Panc1 (cell line): ENCODE measurements at regions not wholly inside any gene's neighbourhood (a gene's known extent, or its start where the extent isn't known, plus 50 kb on each side); places are given as distances from the start of the nearest gene placed in this dataset.

Source experiments
- ATAC-seq: fragments of 200-7000 bp; cut with Tn5 transposase; 2 replicates; pipeline ENCODE4 v1.9.1; 2020; ENCODE audit warnings: mild to moderate bottlenecking, moderate library complexity
- BruUV-seq: library from RNA; stranded (reverse); fragments of 400-500 nt; replicated peaks from 2 replicates; lab custom pipeline; 2021; lab: Mats Ljungman, UMichigan
- CTCF ChIA-PET: fragments of 300-600 bp; sonication (Branson Sonifier 250); formaldehyde crosslinking; loops from one replicate; lab custom pipeline; 2022; ENCODE audit warnings: antibody characterized with exemption; lab: Charles Lee
- POLR2A ChIA-PET: fragments of 300-600 bp; sonication (Branson Sonifier 250); formaldehyde crosslinking; loops from one replicate; lab custom pipeline; 2022; ENCODE audit warnings: antibody characterized with exemption; lab: Charles Lee
- DNase-seq: peaks from one replicate; pipeline ENCODE4 v3.0.0-alpha.2; 2010; ENCODE audit warnings: low read depth, low spot score
- H3K27ac ChIP-seq: 2 replicates; pipeline ENCODE4 v1.5.1; 2011; ENCODE audit warnings: mild to moderate bottlenecking, low read length, inconsistent platforms
- H3K27me3 ChIP-seq: fragments of 200-500 bp; sonication (Bioruptor generic); 2 replicates; pipeline ENCODE4 v1.6.0; 2014; ENCODE audit warnings: low read length, inconsistent platforms; ENCODE audit not compliant: control insufficient read depth, insufficient read depth
- H3K36me3 ChIP-seq: fragments of 200-500 bp; sonication (Bioruptor generic); 2 replicates; pipeline ENCODE4 v1.5.1; 2014; ENCODE audit warnings: inconsistent platforms, mild to moderate bottlenecking, low read length, moderate library complexity; ENCODE audit not compliant: control insufficient read depth, insufficient read depth
- H3K4me1 ChIP-seq: 2 replicates; pipeline ENCODE4 v1.5.1; 2011; ENCODE audit warnings: inconsistent platforms, mild to moderate bottlenecking, low read length, moderate library complexity; ENCODE audit not compliant: control insufficient read depth, insufficient read depth
- H3K4me3 ChIP-seq, 2 experiments: 2 replicates each; pipeline ENCODE4 v1.5.1; 2011 to 2012; ENCODE audit warnings: low read depth in 2 of 2, low read length in 2 of 2, mild to moderate bottlenecking in 2 of 2, inconsistent platforms in 1 of 2, moderate library complexity in 1 of 2
- H3K9me3 ChIP-seq: fragments of 200-500 bp; sonication (Bioruptor generic); 2 replicates; pipeline ENCODE4 v1.5.1; 2014; ENCODE audit warnings: low read depth, mild to moderate bottlenecking, inconsistent platforms, low read length, moderate library complexity; ENCODE audit not compliant: control insufficient read depth, insufficient read depth
- POLR2AphosphoS5 ChIP-seq: IDR thresholded peaks from 2 replicates; pipeline ENCODE4 v1.6.1; 2012; ENCODE audit warnings: mild to moderate bottlenecking, low read depth, low read length, moderate library complexity
- SIN3A ChIP-seq: IDR thresholded peaks from 2 replicates; pipeline ENCODE4 v1.6.1; 2012; ENCODE audit warnings: low read depth, mild to moderate bottlenecking, low read length, moderate library complexity, borderline replicate concordance; ENCODE audit not compliant: insufficient read depth
- TCF7L2 ChIP-seq: IDR thresholded peaks from 2 replicates; pipeline ENCODE4 v1.6.1; 2011; ENCODE audit warnings: mild to moderate bottlenecking, low read depth, low read length, inconsistent platforms
- in situ Hi-C: cut with HindIII; loops from 2 replicates; pipeline ENCODE4 v1.10.0; 2016; ENCODE audit warnings: low sequenced_read_pairs, low pct_unique_long_range_greater_than_20kb
- intact Hi-C: fragments of 100-400 bp; cut with micrococcal nuclease; formaldehyde crosslinking; loops from one replicate; pipeline ENCODE4 v1.10.0; 2022; ENCODE audit not compliant: unreplicated experiment
- TF ChIP-seq, protein P1 (sequence below), 2 experiments: IDR thresholded peaks; 2 replicates each; pipeline ENCODE4 v1.6.1; 2011 to 2012; ENCODE audit warnings: low read depth in 2 of 2, control low read depth in 1 of 2, low read length in 1 of 2, mild to moderate bottlenecking in 1 of 2, moderate library complexity in 1 of 2; ENCODE audit not compliant: insufficient read depth in 1 of 2
- TF ChIP-seq, protein P2 (sequence below): fragments of 450-650 bp; IDR thresholded peaks from 2 replicates; pipeline ENCODE4 v1.5.1; 2017; ENCODE audit warnings: mild to moderate bottlenecking

DNA sequence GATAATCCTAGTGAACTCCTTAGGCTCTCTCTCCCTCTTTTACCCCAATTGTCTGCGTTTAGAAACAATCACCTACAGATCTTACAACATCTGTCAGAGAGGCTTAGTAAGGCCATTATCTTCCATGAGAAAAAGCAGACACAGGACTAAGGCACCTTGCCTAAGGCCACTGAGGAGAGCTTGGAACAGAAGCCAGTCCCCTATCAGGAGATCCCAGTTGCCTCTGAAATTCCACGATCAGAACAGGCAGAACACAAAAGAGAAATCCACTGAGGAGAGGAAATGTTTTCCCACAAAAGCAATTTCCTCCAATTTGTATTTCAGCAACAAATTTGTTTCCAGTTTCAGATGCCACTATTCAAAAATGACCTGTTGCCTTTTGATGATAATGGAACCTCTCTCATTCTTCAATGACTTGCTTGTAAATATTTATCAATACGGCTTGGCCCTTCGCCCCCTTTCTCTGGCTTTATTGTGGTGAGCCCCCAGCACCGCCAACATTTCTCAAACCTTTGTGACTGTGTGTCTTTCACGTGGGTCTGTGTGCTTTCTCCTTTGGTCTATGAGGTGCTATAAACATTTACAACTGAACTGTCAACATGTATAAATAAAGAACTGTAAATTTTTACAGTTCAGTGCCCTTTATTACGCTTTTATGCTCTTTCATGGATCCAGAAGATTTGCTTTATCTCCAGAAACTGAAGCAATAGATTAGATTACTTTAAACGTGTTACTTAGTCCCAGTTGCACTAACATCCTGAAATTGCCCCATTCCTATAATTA, 187.8 kb upstream of the PHACTR1 start:
- Histone ChIP-seq H3K4me1 (peaks cover 8% of the 10 kb centered on the region), H3K9me3 (no peaks in the 10 kb centered on the region), H3K4me3 (no peak overlapping the region), H3K27me3 (no peaks in the 10 kb centered on the region), H3K27ac (peak overlapping the region; percentile 72), H3K36me3 (no peaks in the 10 kb centered on the region)
- intact Hi-C loops = no loop called here
- BruUV-seq = no TSS peak
- DNase-seq (no peak), ATAC-seq (no peak)
- in situ Hi-C loops = no loop called here
- no peak for TF ChIP-seq SIN3A
- TF ChIP-seq TCF7L2 = peak; percentile 97
- TF ChIP-seq, protein P1, sequence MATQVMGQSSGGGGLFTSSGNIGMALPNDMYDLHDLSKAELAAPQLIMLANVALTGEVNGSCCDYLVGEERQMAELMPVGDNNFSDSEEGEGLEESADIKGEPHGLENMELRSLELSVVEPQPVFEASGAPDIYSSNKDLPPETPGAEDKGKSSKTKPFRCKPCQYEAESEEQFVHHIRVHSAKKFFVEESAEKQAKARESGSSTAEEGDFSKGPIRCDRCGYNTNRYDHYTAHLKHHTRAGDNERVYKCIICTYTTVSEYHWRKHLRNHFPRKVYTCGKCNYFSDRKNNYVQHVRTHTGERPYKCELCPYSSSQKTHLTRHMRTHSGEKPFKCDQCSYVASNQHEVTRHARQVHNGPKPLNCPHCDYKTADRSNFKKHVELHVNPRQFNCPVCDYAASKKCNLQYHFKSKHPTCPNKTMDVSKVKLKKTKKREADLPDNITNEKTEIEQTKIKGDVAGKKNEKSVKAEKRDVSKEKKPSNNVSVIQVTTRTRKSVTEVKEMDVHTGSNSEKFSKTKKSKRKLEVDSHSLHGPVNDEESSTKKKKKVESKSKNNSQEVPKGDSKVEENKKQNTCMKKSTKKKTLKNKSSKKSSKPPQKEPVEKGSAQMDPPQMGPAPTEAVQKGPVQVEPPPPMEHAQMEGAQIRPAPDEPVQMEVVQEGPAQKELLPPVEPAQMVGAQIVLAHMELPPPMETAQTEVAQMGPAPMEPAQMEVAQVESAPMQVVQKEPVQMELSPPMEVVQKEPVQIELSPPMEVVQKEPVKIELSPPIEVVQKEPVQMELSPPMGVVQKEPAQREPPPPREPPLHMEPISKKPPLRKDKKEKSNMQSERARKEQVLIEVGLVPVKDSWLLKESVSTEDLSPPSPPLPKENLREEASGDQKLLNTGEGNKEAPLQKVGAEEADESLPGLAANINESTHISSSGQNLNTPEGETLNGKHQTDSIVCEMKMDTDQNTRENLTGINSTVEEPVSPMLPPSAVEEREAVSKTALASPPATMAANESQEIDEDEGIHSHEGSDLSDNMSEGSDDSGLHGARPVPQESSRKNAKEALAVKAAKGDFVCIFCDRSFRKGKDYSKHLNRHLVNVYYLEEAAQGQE (IDR thresholded peaks at IDR 0.05; ENCODE audit: insufficient read depth in 1 of 2, low read depth in 2 of 2, low read length in 1 of 2) = no peak
- TF ChIP-seq, protein P2, sequence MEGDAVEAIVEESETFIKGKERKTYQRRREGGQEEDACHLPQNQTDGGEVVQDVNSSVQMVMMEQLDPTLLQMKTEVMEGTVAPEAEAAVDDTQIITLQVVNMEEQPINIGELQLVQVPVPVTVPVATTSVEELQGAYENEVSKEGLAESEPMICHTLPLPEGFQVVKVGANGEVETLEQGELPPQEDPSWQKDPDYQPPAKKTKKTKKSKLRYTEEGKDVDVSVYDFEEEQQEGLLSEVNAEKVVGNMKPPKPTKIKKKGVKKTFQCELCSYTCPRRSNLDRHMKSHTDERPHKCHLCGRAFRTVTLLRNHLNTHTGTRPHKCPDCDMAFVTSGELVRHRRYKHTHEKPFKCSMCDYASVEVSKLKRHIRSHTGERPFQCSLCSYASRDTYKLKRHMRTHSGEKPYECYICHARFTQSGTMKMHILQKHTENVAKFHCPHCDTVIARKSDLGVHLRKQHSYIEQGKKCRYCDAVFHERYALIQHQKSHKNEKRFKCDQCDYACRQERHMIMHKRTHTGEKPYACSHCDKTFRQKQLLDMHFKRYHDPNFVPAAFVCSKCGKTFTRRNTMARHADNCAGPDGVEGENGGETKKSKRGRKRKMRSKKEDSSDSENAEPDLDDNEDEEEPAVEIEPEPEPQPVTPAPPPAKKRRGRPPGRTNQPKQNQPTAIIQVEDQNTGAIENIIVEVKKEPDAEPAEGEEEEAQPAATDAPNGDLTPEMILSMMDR = no peak
- 0 out of 2 replicates have a peak, but pooled peaks have one; percentile 33 for TF ChIP-seq POLR2AphosphoS5
- ChIA-PET CTCF (no interaction called here), POLR2A (no interaction called here)

DNA sequence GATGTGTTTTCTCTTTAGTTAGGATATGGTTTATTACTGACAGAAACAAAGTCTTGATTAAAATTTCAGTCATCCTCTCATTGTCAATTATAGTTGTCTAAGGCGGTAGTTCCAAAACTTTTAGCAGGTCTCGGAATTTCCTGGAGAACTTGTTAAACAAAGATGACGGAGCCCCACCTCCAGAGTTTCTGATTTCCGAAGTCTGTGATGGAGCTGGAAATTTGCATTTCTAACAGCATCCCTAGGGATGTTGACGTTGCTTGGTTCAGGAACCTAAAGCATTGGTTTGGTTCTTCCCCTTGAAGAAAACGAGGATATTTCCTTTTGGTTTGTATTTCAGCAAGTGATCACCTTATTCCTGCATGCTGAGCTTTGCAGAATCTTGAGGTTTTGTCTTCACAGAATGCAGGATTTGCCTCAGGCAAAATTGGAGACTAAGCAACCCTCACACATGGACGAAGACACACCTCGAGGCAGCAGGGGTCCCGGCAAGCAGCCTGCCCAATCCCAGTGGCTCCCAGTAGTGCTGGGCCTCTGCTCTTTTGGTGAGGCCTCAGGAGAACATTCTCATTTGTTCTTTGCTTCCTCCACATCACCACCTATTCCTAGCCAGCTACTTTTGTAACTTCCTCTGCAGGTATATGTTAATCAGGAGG, 187.1 kb upstream of the PHACTR1 start:
- in situ Hi-C loops = no loop called here
- no TSS peak for BruUV-seq
- Histone ChIP-seq H3K27me3 (no peaks in the 10 kb centered on the region), H3K4me1 (peaks cover 8% of the 10 kb centered on the region), H3K9me3 (no peaks in the 10 kb centered on the region), H3K4me3 (no peak overlapping the region), H3K27ac (peak overlapping the region; percentile 42; the same call in 1 of the 2 replicates), H3K36me3 (no peaks in the 10 kb centered on the region)
- intact Hi-C loops = no loop called here
- DNase-seq = no peak
- ChIA-PET CTCF (no interaction called here), POLR2A (no interaction called here)
- TF ChIP-seq TCF7L2 = no peak
- no peak for TF ChIP-seq POLR2AphosphoS5
- TF ChIP-seq, protein P2 = no peak
- TF ChIP-seq SIN3A = no peak
- TF ChIP-seq, protein P1 (IDR thresholded peaks at IDR 0.05; ENCODE audit: insufficient read depth in 1 of 2, low read depth in 2 of 2, low read length in 1 of 2) = no peak
- no peak for ATAC-seq
